Liver (tissue), 3 donors: ENCODE measurements at regions not wholly inside any gene's neighbourhood (a gene's known extent, or its start where the extent isn't known, plus 50 kb on each side); places are given as distances from the start of the nearest gene placed in this dataset.

ENCODE experiments used
- EGR1 ChIP-seq, 2 donors: IDR thresholded peaks; 2 replicates each; pipeline ENCODE4 v1.6.1; 2016 to 2018; ENCODE audit warnings: antibody characterized with exemption in 2 of 2, low read depth in 2 of 2
- FOXA1 ChIP-seq: IDR thresholded peaks from 2 replicates; pipeline ENCODE4 v1.6.1; 2016; ENCODE audit warnings: antibody characterized with exemption
- FOXA2 ChIP-seq: IDR thresholded peaks from 2 replicates; pipeline ENCODE4 v1.6.1; 2016; ENCODE audit warnings: antibody characterized with exemption
- GABPA ChIP-seq, 2 donors: IDR thresholded peaks in 1 of 2; conservative IDR thresholded peaks in 1 of 2; 2 replicates each; pipeline ENCODE4 v1.6.1; 2016; ENCODE audit warnings: antibody characterized with exemption in 2 of 2, mild to moderate bottlenecking in 1 of 2, moderate library complexity in 1 of 2
- HNF4G ChIP-seq: IDR thresholded peaks from 2 replicates; pipeline ENCODE4 v1.6.1; 2016; ENCODE audit warnings: antibody characterized with exemption
- JUND ChIP-seq, 2 donors: IDR thresholded peaks; 2 replicates each; pipeline ENCODE4 v1.6.1; 2016; ENCODE audit warnings: antibody characterized with exemption in 2 of 2
- REST ChIP-seq: IDR thresholded peaks from 2 replicates; pipeline ENCODE4 v1.6.1; 2016; ENCODE audit warnings: antibody characterized with exemption, mild to moderate bottlenecking
- RXRA ChIP-seq, 2 donors: IDR thresholded peaks; 2 replicates each; pipeline ENCODE4 v1.6.1; 2017 to 2018; ENCODE audit warnings: antibody characterized with exemption in 2 of 2, mild to moderate bottlenecking in 1 of 2
- TAF1 ChIP-seq: conservative IDR thresholded peaks from 2 replicates; pipeline ENCODE4 v1.6.1; 2016; ENCODE audit warnings: antibody characterized with exemption, mild to moderate bottlenecking
- YY1 ChIP-seq: IDR thresholded peaks from 2 replicates; pipeline ENCODE4 v1.6.1; 2016; ENCODE audit warnings: antibody characterized with exemption, mild to moderate bottlenecking
- ZBTB33 ChIP-seq: IDR thresholded peaks from 2 replicates; pipeline ENCODE4 v1.6.1; 2016; ENCODE audit warnings: antibody characterized with exemption
- TF ChIP-seq, protein P1 (sequence below): fragments of 150-350 bp; IDR thresholded peaks from 2 replicates; pipeline ENCODE4 v1.5.1; 2017; ENCODE audit warnings: improper control_type of control experiment, low read depth, low read length; ENCODE audit not compliant: missing input control
- TF ChIP-seq, protein P2 (sequence below): IDR thresholded peaks from 2 replicates; pipeline ENCODE4 v1.6.1; 2016; ENCODE audit warnings: antibody characterized with exemption
- TF ChIP-seq, protein P3 (sequence below): IDR thresholded peaks from 2 replicates; pipeline ENCODE4 v1.6.1; 2016; ENCODE audit warnings: antibody characterized with exemption
- donor health status: healthy.
- donor health status: healthy.

GRCh38 chr13:108549934-108550333 lies 79.5 kb upstream of the MYO16 start:
- no peak for TF ChIP-seq FOXA2
- no peak for TF ChIP-seq JUND (IDR thresholded peaks at IDR 0.05)
- TF ChIP-seq, protein P1, sequence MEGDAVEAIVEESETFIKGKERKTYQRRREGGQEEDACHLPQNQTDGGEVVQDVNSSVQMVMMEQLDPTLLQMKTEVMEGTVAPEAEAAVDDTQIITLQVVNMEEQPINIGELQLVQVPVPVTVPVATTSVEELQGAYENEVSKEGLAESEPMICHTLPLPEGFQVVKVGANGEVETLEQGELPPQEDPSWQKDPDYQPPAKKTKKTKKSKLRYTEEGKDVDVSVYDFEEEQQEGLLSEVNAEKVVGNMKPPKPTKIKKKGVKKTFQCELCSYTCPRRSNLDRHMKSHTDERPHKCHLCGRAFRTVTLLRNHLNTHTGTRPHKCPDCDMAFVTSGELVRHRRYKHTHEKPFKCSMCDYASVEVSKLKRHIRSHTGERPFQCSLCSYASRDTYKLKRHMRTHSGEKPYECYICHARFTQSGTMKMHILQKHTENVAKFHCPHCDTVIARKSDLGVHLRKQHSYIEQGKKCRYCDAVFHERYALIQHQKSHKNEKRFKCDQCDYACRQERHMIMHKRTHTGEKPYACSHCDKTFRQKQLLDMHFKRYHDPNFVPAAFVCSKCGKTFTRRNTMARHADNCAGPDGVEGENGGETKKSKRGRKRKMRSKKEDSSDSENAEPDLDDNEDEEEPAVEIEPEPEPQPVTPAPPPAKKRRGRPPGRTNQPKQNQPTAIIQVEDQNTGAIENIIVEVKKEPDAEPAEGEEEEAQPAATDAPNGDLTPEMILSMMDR: no peak
- no peak for TF ChIP-seq EGR1 (IDR thresholded peaks at IDR 0.05; ENCODE audit: low read depth in 2 of 2)
- TF ChIP-seq, protein P2, sequence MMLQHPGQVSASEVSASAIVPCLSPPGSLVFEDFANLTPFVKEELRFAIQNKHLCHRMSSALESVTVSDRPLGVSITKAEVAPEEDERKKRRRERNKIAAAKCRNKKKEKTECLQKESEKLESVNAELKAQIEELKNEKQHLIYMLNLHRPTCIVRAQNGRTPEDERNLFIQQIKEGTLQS: no peak
- no peak for TF ChIP-seq ZBTB33
- no peak for TF ChIP-seq TAF1
- TF ChIP-seq, protein P3, sequence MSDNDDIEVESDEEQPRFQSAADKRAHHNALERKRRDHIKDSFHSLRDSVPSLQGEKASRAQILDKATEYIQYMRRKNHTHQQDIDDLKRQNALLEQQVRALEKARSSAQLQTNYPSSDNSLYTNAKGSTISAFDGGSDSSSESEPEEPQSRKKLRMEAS: no peak
- no peak for TF ChIP-seq FOXA1
- no peak for TF ChIP-seq GABPA (IDR thresholded peaks at IDR 0.05 in 1 of 2, conservative IDR thresholded peaks at IDR 0.05 in 1 of 2)
- TF ChIP-seq HNF4G: no peak
- no peak for TF ChIP-seq YY1
- TF ChIP-seq REST: no peak
- no peak for TF ChIP-seq RXRA (IDR thresholded peaks at IDR 0.05)
